ENCODE measurements at regions not wholly inside any gene's neighbourhood (a gene's known extent, or its start where the extent isn't known, plus 50 kb on each side); places are given as distances from the start of the nearest gene placed in this dataset.

GRCh38 chr7:18399436-18400235 is 95.9 kb upstream of the HDAC9 start (continued):
- TF ChIP-seq, protein P1, sequence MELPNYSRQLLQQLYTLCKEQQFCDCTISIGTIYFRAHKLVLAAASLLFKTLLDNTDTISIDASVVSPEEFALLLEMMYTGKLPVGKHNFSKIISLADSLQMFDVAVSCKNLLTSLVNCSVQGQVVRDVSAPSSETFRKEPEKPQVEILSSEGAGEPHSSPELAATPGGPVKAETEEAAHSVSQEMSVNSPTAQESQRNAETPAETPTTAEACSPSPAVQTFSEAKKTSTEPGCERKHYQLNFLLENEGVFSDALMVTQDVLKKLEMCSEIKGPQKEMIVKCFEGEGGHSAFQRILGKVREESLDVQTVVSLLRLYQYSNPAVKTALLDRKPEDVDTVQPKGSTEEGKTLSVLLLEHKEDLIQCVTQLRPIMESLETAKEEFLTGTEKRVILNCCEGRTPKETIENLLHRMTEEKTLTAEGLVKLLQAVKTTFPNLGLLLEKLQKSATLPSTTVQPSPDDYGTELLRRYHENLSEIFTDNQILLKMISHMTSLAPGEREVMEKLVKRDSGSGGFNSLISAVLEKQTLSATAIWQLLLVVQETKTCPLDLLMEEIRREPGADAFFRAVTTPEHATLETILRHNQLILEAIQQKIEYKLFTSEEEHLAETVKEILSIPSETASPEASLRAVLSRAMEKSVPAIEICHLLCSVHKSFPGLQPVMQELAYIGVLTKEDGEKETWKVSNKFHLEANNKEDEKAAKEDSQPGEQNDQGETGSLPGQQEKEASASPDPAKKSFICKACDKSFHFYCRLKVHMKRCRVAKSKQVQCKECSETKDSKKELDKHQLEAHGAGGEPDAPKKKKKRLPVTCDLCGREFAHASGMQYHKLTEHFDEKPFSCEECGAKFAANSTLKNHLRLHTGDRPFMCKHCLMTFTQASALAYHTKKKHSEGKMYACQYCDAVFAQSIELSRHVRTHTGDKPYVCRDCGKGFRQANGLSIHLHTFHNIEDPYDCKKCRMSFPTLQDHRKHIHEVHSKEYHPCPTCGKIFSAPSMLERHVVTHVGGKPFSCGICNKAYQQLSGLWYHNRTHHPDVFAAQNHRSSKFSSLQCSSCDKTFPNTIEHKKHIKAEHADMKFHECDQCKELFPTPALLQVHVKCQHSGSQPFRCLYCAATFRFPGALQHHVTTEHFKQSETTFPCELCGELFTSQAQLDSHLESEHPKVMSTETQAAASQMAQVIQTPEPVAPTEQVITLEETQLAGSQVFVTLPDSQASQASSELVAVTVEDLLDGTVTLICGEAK (IDR thresholded peaks at IDR 0.05; ENCODE audit: borderline replicate concordance) = no peak
- TF ChIP-seq SMARCA5 (IDR thresholded peaks at IDR 0.05) (no peak), SRF (IDR thresholded peaks at IDR 0.05; ENCODE audit: low read depth in 2 of 2, low read length in 2 of 2) (no peak), CBX5 (IDR thresholded peaks at IDR 0.05; ENCODE audit: low read depth) (no peak), MYB (IDR thresholded peaks at IDR 0.05; ENCODE audit: borderline replicate concordance, low read depth, low read length) (no peak), CREM (IDR thresholded peaks at IDR 0.05; ENCODE audit: low read depth) (no peak)

- H2AFZ ChIP-seq (ENCODE audit: control insufficient read depth, low read depth, low read length) = no peak overlapping the region
- no peaks in the 10 kb centered on the region for H3K36me3 ChIP-seq (ENCODE audit: control insufficient read depth in 2 of 2, insufficient read depth in 2 of 2, low read length in 1 of 2)
- no peaks in the 10 kb centered on the region for H3K9me3 ChIP-seq (replicated peaks; ENCODE audit: control insufficient read depth, insufficient read depth, low read length)
- FAIRE-seq = no peak
- H4K20me1 ChIP-seq (ENCODE audit: control insufficient read depth, insufficient read depth) = no peaks in the 10 kb centered on the region
- H3K27ac ChIP-seq (ENCODE audit: control insufficient read depth, insufficient read depth) = no peak overlapping the region
- in situ Hi-C loops (cut with MboI) (no loop called here), intact Hi-C loops (cut with micrococcal nuclease; ENCODE audit: unreplicated experiment) (no loop called here)
- no TSS peak for BruUV-seq (replicated peaks)
- ChIA-PET RAD21 (ENCODE audit: unreplicated experiment) (no interaction called here), SMC1A (ENCODE audit: uncharacterized antibody, unreplicated experiment) (interaction anchor here (0.8 to 2.4 kb wide), 3 partner anchors 9 to 12 kb away, joined by 3 to 9 read pairs (median 4); no protein-coding TSS in a partner anchor), CTCF (interaction anchor here (0.6 to 1.3 kb wide), 2 partner anchors 9 to 48 kb away, joined by 3 read pairs; no protein-coding TSS in a partner anchor), POLR2A (no interaction called here)
- H3K27me3 ChIP-seq (replicated peaks in 1 of 2; ENCODE audit: control insufficient read depth in 2 of 2, insufficient read depth in 2 of 2, low read length in 1 of 2) = no peaks in the 10 kb centered on the region; a peak in 1 of 4 replicates
- no peak overlapping the region for H3K4me2 ChIP-seq (ENCODE audit: control insufficient read depth, insufficient read depth)
- no peaks in the 10 kb centered on the region for H3K4me1 ChIP-seq (ENCODE audit: control insufficient read depth, insufficient read depth, low read length)
- no peak overlapping the region for H3K4me3 ChIP-seq
- TF ChIP-seq GABPA (IDR thresholded peaks at IDR 0.05; ENCODE audit: low read depth) (no peak), RUNX3 (IDR thresholded peaks at IDR 0.05; ENCODE audit: low read length) (no peak), BACH1 (IDR thresholded peaks at IDR 0.05; ENCODE audit: borderline replicate concordance) (no peak), RAD51 (IDR thresholded peaks at IDR 0.05) (no peak), SP1 (IDR thresholded peaks at IDR 0.05; ENCODE audit: low read depth, low read length) (no peak), EGR1 (IDR thresholded peaks at IDR 0.05; ENCODE audit: borderline replicate concordance in 1 of 2, low read depth in 2 of 2, low read length in 2 of 2) (no peak)
- TF ChIP-seq, protein P2, sequence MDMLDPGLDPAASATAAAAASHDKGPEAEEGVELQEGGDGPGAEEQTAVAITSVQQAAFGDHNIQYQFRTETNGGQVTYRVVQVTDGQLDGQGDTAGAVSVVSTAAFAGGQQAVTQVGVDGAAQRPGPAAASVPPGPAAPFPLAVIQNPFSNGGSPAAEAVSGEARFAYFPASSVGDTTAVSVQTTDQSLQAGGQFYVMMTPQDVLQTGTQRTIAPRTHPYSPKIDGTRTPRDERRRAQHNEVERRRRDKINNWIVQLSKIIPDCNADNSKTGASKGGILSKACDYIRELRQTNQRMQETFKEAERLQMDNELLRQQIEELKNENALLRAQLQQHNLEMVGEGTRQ (IDR thresholded peaks at IDR 0.05; ENCODE audit: borderline replicate concordance, low read depth, low read length) = no peak
- no peak for DNase-seq (ENCODE audit: low read depth, low spot score)
- no peak for ATAC-seq
- WGBS (ENCODE audit: insufficient coverage, insufficient replicate concordance, low lambda C conversion rate, missing lambda C conversion rate) = 35% methylated on average over 2 of the region's 2 CpGs
- no peak overlapping the region for H3K9ac ChIP-seq (ENCODE audit: control insufficient read depth, insufficient read depth, low read length)
- H3K79me2 ChIP-seq (ENCODE audit: control insufficient read depth, insufficient read depth, low read length) = no peaks in the 10 kb centered on the region
Measured at GRCh38 chr7:18400275-18400674, 95.3 kb upstream of the HDAC9 start.
